RPMI8226 (cell line): ENCODE measurements at regions not wholly inside any gene's neighbourhood (a gene's known extent, or its start where the extent isn't known, plus 50 kb on each side); places are given as distances from the start of the nearest gene placed in this dataset.

ENCODE experiments used
- DNase-seq: peaks from one replicate; pipeline ENCODE4 v3.0.0-alpha.2; 2015

DNA sequence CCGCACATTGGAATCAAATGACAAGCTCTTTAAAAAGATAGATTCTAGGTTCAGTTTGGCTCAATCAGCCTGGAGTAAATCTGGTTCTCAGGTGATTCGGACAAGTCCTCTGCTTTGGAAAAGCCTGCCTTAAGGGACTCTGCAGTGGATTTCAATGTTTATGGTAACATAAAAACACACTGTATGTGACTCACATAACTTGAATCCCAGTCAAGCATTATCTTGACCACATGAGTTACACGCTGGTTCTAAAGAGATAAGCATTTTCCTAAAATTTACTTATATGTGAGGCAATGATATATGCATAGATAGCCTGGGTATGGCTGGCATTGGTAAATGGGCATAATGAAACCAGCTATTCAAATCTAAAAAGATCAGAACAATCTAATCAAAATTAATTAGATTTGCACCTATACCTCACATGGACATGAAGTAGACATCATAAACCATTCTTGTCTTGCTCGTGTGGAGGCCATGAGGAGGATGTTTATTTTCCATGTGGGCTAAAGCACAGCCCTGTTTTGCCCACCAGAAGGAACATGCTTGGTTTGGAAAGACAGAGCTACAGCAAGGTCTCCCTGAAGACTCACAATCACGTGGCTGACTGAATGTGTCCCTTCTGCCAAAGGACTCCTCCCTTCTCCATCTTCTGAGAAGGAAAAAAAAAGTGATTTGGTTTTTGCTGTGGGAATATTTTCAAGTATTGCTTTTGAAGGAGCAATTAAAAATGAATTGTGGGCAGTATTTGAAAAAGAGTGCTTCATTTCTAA, 351.7 kb downstream of the DIRAS2 start:
- no peak for DNase-seq

DNA sequence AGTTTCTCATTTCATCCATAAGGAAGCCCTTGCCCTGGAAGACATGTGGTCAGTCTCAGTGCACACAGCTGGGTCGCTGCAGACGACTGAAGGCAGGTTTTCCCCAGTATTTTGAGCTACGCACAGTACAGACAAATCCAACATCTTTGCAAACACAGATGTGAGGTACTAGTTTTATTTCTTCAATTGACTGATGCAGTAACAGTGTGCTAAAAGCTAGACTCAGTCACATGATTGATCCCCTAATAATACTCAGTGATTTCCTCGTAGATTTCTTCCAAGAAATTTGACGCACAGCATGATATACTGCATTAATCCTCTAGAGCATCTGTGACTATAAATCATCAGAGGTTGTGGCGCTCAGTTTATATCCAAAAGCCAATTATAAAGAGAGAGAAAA, 346.1 kb downstream of the DIRAS2 start:
- DNase-seq: no peak

DNA sequence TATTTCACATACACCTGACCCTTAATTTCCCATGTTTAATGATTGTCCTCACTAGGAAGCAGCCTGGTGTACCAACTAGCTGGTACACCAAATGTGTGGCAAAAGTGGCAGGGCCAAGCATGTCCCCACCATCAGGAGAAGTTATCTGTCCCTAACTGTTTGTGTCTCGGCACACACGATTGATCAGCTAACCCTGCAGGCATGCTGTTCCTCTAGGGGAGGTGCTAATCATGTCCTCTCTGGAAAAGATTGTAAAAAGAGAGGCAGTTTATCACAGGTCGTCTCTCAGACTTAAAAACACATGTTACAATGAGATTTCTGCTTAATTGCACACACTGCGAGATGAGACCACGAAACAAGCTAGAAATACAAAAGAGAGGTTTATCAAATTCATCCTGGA, 342.7 kb downstream of the DIRAS2 start:
- no peak for DNase-seq

DNA sequence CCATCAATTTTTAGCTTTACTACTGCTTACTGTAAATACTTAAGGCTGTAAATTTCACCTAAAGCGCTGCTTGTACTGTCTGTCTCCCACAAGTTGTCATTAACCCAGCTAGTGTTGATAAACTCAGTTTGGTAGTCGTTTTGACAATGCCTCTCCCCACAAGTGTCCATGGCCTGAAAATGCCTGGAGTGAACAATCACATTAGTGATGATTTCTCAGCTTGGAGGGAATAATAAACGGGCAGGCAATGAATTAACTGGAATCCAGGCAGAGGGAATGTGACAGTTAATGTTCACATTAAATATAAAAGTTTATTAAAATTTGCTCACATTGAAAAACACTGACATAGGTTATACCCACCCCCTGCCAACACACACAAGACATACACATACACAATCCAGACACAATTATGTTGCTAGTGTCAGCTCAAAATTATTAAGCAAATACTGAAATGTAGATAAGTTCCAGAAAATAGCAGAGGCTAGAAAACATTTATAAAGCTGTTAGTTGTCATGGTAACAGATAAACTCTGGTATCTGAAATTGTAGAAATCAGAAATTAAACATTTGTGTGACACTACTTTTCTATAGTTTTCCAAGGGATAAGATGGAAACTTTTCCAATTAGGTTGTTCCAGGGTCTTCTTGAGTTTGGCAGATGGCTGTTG, 341.9 kb downstream of the DIRAS2 start:
- DNase-seq: no peak

DNA sequence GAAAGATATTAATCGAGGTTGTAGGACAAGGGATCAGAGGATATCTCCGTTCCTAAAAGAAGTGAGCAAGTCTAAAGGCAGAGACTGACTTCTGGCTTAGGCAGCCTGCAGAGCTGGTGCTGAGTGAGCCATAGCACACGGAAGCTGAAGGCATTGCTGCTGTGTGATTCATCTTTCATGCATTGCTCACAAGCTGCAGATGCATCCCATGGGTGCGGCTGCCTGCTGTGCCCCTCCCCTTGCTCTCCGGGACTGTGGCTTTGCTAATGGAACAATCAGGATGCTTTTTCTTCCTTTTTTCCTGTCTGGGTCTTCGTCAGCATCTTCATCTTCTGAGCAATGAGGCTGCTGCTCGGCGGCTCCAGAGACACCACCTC, 341.4 kb downstream of the DIRAS2 start:
- DNase-seq: no peak

DNA sequence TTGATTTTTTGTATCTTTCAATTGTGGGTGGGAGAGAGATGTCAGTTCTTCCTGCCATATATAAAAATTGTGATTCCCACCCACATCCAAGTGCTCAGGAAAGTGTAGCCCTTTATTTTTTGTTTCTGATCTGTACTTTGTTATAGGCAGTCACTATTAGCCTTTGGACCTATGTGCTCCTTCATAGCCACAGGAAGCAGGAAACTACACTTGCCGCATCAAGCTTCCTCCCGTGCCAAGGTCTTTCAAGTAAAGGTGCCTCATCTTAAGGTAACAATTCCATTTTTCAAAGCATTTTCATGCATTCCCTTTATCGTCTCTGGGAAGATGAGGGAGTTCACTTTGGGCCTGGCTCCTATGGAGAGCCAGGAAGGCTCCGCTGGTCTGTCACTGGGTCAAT, 339.0 kb downstream of the DIRAS2 start:
- no peak for DNase-seq

DNA sequence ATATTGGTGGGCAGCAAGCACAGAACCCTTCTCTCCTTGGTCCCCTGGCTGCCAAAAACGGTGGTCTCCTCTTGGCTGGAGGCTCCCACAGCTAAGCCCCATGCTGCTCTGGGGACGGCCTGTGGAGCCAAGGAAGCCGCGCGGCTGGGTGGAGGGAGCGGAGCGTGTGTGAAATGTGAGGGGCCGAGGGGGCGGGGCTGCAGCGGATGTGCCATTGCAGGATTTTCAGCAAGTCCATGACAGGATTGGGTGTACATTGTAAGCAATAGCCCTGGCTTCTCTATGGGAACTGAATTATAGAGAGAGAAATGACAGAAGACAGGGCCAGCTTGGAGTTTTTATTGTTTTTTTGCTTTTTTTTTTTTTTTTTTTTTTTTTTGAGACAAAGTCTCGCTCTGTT, 336.5 kb downstream of the DIRAS2 start:
- DNase-seq: no peak

DNA sequence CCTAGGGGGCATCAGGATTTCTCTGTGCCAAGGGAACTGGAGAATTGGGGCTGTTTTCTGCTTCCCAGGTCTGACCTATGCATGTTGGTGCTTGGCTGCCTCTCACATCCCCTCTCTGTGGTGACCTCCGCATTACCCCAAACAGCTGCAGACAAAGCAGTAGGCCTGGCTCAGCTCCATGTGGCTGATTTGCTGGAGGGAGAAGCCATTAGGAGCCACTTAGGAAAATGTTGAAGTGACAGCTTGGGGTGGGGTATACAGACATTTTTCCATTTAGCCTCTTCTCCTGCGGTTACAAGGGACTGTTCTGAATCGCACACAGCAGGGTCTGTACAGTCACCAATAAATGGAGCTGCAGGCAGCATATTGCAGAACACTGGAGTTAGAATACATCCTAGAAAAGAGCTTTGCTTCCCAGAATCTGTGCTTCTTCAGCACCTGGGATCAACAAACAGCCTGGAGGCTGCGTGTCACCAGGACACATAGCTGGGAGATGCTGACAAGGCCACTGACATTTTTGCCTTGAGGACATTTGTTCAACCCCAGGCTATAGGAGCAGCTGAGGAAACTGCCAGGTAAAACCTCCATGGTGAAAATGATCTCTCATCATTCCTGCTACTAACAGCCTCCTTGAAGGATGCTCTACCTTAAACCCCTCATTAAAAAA, 335.3 kb downstream of the DIRAS2 start:
- no peak for DNase-seq

DNA sequence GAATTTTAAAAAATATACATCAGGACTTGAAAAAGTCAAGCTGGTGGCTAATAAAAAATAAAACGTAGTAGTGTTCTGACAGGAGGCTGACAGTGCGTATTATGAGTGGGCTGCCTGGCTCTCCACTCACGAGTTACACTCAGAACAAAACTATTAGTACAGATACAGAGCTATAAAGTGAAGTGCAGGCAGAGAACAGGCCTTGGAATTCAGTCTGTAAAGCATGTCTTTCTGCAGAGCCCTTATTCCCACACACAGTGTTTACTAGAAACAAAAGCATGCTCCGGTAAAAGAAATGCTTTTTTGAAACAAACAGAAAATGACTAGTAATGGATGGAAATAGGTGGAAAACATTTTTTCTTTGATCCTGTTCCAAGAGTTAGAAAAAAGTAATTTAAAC, 334.7 kb downstream of the DIRAS2 start:
- no peak for DNase-seq

DNA sequence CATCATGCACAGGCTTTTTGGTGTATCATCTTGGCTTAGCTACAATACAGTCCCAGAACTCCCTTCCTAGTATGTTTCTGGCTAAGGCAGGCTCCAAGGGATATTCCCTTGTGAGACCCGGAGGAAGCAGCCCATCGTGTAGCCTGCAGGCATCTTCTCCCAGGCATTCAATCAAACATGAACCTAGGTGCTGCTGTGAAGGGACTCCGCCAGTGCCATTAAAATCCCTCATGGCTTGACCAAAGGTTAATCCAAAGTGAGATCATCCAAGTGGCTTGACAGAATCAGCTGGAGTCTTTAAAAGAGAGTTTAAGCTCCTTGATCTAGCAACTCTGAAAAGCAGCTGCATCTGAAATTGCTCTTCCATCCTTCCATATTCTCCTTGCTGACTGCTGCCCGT, 333.9 kb downstream of the DIRAS2 start:
- DNase-seq: no peak

DNA sequence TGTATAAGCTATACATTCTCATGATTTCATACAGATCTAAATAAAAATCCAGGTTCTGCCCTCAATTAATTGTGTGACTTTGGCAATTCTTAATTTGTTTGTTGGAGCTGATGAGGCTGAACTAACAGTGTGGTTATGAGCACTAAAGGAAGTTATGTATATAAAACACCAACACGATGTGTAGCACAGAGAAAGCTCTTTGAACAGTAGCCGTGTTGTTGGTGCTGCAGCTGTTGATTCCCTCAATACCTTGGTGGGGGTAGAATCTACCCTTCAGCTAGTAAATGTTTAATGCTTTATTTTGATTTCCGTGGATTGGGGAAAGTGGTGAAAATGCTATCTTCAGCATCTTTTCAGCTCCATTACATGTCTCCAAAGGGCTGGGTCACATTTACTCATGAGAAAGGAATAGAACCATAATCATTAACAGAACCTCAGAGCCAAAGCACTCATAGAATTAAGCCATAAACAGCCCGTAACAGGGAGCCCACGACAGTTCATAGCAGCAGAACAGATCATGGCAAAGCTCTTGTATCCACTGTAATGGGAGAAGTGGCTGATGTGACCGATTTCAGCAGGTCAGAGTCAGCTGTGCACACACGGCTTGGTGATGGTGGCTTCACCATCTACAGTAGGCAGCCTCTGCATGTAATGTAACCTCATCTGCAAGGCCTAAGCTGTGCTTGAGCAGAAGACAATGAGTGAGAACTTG, 332.7 kb downstream of the DIRAS2 start:
- no peak for DNase-seq

DNA sequence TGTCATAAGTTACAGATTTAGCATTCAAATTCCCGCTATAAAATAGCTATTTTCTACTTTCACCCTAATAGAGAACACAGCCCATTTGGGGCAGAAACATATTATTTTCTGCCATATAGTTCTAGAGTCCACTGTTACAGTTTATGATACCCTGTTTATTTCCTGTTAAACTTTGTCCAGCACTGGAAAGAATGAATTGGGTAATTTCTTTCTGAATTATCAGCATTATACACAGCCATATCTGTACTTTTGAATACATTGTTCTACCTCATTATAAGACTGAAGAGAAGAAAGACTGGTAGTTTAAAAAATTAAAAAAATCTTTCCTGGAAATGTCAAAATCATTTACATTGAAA, 332.1 kb downstream of the DIRAS2 start:
- DNase-seq: no peak

DNA sequence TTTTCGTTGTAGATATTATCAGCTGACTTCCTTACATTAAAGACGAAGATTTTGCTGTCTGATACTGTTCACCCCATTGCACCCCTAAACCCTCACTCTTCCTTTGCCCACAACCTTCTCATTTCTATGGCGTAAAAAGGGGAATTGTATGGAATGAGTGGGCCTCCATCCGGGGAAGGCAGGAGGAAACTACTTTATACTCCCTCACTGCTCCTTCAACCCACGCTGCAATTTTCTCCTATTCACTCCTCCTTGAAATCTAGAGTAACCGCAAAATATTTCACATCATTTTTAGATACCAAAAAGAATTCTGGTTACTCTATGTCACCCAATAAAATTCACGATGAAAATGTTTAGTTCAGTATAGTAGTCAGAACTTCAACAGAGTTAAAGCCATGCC, 330.8 kb downstream of the DIRAS2 start:
- no peak for DNase-seq

DNA sequence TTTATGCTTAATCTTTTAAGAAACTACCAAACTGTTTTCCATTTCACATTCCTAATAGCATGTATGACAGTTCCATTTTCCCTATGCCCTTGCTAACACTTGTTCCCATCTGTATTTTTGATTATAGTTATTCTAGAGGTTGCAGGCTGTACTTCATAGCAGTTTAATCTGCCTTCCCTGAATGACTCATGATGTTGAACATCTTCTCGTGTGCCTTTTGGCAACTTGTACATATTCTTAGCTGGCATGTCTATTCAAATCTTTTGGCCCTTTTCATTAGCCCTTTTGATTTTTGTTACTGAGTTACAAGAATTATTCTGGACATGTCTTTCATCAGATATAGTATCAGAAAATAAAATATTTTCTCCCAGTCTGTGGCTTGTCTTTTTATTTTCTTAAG, 320.3 kb downstream of the DIRAS2 start:
- no peak for DNase-seq

DNA sequence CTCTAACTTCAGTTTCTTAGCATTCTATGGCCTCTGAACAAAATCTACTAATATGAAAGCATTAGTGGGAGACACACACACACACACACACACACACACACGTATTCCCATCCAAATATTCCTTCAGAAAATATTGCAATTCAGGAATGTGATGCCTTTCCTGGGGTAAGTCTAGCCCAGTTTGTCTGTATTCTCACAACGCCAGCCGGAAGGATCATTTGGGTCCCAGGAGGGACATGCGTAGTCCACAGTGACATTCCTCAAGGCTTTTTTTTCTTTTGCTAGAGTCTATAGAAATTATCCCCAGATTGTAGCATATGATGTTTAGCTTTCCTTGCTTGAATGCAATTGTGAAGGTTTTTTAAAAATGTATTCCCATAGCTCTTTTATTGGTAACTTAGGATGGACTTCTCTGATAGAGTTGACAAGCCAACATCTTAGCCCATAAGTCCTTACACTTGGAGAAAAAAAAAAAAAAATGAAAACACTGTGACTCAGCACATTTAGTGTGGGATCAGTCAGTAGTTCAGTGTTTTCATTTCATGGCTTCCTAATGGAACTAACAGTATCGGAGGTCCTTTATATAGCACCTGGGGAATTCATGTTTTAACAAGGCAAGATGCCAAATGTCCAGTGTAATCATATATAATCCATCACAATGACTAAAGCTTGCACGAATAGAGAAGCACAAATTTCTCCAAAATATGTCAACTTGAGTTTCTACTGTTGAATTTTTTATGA, 316.5 kb downstream of the DIRAS2 start:
- DNase-seq: no peak

DNA sequence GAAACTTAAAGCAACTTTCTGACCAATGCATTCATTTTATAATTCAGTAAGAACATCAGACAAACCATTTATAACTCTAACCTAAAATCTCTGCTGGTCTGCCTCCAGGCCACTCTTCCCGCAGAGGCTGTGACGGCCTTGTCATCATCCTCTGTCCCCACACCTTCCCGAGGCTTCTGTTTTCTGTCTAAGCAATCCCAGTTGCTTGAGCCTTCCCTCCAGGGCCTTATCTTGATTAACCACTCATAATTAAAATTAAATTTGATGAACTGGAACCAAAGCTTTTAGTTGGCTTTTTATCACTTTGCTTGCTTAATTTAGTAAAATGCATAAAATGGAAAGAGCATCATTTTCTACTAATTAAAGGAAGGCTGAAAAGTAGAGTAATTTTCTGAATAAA, 312.4 kb downstream of the DIRAS2 start:
- no peak for DNase-seq

DNA sequence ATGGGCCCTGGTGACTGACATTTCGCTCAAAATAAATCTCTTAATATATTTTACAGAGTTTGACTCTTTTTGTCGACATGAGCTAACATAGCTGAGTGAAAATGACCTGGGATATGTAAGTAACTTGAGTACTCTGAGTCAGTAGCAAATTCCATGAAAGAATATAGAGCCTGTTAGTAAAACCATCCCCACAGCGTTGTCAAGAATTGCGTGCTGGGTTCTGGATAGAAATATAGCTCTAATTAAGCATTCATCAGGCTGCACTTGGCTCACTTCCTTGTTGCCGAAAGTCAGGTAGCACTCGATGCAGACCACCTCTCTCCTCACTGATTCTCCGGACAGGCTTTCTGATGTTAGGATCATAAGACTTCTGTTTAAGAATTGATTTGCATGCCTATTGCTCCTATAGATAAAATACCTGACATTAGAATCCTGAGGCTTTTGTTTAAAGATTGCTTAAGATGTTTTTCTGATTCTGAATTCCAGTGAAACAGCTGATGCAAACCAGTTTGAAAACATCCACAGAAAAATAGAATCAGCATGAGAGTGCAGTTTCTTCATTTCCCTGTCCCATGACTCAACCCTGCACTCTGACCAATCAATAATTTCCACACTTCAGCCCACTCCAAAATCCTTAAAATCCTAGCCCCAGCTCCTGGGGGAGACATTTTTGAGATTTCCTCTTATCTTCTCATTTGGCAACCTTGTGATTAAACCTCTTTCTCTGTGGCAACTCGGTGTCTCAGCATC, 310.6 kb downstream of the DIRAS2 start:
- no peak for DNase-seq

DNA sequence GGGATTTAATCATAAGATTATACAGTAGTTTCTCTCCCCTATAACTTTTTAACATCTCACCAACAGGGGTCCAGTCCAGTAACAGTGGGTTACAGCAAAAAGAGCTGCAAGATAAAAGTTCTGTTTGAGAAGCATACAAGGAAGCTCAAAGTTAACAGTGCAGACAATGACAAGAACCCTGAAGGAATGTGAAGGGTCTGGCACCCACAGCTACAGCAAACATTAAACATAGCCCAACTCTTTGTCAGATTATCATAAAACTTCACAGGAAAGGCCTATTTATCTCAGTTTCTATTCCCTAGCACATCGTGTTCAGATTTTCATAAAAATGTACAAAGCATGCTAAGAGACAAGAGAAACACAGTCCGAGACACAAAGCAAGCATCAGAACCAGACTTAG, 309.4 kb downstream of the DIRAS2 start:
- no peak for DNase-seq

DNA sequence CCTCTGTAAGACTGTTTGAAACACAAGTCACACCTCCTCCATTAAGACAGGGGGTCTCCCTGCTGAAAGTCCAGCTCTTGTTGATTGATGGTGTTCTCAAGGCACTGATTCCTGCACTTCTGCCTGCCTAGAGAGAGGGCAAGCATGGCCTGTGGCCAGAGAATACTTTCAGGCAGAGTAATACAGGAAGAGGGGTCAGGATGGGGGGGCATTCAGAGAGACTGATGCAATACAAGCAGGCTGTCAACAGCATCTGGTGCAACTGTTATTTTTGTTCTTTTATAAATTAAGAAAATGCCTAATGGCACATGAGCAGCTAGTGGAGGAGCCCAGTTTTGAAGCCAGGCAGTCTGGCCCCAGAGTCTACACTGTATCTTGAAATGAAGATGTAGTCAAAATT, 302.2 kb downstream of the DIRAS2 start:
- DNase-seq: no peak

DNA sequence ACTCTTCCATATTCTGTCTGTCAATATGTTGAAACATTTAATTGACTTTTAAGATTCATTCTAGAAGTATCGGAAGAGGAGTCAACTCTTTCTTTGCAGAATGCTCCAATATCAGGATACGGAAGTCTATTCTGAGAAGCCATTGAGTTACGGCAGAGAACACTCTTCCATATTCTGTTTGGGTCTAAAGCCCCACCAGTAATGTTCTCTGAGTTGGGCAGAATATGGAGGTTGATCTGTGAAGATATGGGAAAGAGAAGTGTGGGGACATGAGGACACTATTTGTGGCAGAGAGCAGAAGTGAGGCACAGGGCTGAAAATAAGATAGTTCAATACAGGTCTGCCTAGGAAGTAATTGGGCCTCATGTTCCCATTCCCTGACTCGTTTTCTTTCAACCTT, 300.0 kb downstream of the DIRAS2 start:
- no peak for DNase-seq

DNA sequence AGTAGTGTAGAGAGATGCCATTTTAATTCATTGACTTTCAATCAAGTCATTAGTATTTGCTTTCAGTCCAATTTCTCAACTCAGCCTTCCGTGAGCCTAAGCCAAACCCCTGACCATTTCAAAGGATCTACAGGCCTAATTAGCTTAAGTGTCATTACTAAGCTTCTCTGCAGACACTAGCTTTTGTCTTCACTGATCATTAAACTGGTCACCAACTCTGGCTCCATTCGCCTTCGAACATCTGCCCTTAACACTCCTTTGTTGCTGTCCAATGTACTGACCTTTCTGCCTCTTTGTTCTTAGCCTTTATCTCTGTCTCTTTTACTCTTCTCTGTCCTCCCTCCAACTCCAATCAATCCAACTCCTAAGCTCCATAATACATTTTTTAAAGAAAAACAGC, 299.3 kb downstream of the DIRAS2 start:
- no peak for DNase-seq

DNA sequence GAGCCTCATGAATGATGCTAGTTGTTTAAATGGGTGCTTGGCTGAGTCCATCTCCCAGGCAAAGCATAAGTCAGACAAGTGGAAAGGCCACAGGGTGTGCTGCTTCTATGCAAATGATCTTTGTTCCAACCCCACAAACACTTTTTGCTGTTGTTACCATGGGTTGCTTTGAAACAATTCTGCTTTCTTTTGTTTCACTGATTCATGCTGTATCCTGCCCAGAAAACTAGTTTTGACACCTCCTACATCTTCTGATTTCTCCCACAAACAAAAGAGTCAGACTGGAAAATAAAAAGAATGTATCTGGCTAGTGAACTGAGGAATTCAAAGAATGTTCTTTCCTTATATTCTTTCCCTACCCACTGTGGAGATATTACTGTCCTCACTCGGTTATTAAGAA, 298.6 kb downstream of the DIRAS2 start:
- no peak for DNase-seq
